RCC 7860 (cell line): ENCODE measurements at regions not wholly inside any gene's neighbourhood (a gene's known extent, or its start where the extent isn't known, plus 50 kb on each side); places are given as distances from the start of the nearest gene placed in this dataset.

ENCODE experiments used
- DNase-seq: peaks from one replicate; pipeline ENCODE4 v3.0.0-alpha.2; 2015; ENCODE audit warnings: low spot score
- FAIRE-seq: peaks from 2 replicates; lab custom pipeline; 2012; peaks lifted over from hg19 to GRCh38; lab: Jason Lieb, UNC

GRCh38 chr13:40496035-40496810, 170.2 kb downstream of the FOXO1 start:
- DNase-seq (no peak), FAIRE-seq (no peak)

GRCh38 chr13:40498461-40498860, 168.0 kb downstream of the FOXO1 start:
- no peak for FAIRE-seq

GRCh38 chr13:40502236-40502635, 164.2 kb downstream of the FOXO1 start:
- FAIRE-seq: no peak
- peak; percentile 28 for DNase-seq

More at GRCh38 chr13:40498461-40498860, 168.0 kb downstream of the FOXO1 start:
- no peak for DNase-seq

GRCh38 chr13:40503011-40503410, 163.4 kb downstream of the FOXO1 start:
- no peak for DNase-seq
- no peak for FAIRE-seq

GRCh38 chr13:40503966-40504591, 162.4 kb downstream of the FOXO1 start:
- peak; percentile 17 for FAIRE-seq
- peak; percentile 98 for DNase-seq

- FAIRE-seq (no peak), DNase-seq (no peak)
Measured at GRCh38 chr13:40504641-40505040, 161.8 kb downstream of the FOXO1 start.

GRCh38 chr13:40505196-40505595, 161.2 kb downstream of the FOXO1 start:
- DNase-seq: peak; percentile 59
- no peak for FAIRE-seq
